ENCODE measurements at regions not wholly inside any gene's neighbourhood (a gene's known extent, or its start where the extent isn't known, plus 50 kb on each side); places are given as distances from the start of the nearest gene placed in this dataset.

DNA sequence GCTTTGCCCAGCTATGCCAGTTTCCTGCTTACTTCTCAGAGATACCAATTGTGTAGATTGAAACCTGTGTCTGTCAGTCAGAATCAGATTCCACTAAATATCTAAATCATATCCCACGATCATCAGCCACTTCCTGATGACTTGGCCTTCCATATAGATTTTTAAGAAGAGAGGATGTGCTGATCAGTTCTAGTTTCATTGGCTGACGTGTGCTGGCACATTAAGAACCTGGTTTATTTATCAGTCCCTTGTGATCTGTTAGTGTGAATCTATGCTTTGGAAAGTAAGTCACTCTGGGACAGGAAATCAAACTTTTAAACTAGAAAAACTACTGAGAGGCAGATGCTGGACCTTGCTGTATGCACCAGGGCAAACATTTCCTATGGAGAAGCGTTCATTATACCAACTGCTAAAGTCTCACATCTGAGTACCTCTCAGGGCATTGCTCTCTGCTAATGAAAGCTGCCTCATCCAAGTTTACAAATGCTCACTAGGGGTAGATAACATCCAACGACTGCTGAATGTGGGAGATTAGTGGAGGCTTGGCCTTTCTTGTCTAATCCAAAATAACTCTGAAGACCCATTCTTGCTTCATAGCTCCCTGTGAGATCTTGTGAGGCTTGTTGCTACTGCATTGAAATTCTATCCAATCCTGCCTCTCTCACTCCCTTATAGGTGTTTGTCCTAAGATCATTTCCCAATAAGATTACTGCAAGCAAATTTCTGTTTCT is 109.1 kb downstream of the ARL4A start:
- Mint-ChIP-seq H3K27ac (no peak overlapping the region), H3K4me1 (ENCODE audit: low read depth) (no peaks in the 10 kb centered on the region), H3K27me3 (no peaks in the 10 kb centered on the region)

DNA sequence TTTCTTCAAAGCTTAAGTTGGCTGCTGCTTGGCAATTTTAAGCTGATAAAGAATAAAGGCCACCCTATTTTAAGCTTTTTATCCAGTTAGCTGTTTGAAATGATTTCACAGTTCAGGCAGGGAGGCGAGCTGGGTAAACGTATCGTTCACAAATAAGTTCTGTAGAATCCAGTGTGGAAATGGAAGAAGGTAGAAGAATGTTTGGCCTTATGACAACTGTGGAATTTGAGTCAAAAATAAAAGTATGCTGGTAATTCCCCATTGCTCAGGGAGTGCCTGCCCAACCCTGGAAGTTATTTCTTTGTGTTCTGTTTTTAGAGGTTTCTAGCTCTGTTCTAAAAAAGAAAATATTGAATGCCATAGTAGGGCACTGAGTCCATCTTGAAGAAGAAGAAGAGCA is 113.1 kb downstream of the ARL4A start:
- Mint-ChIP-seq H3K9me3 (no peaks in the 10 kb centered on the region), H3K4me3 (no peak overlapping the region), H3K27ac (no peak overlapping the region), H3K27me3 (no peaks in the 10 kb centered on the region), H3K36me3 (ENCODE audit: low read depth) (no peaks in the 10 kb centered on the region), H3K4me1 (ENCODE audit: low read depth) (peaks cover 5% of the 10 kb centered on the region)
- intact Hi-C loops (cut with micrococcal nuclease): no loop called here

More for the DNA sequence above, 109.1 kb downstream of the ARL4A start:
- intact Hi-C loops (cut with micrococcal nuclease): no loop called here
- H3K9me3 Mint-ChIP-seq: peaks cover under 1% of the 10 kb centered on the region
- H3K4me3 Mint-ChIP-seq: no peak overlapping the region
- H3K36me3 Mint-ChIP-seq (ENCODE audit: low read depth): no peaks in the 10 kb centered on the region

DNA sequence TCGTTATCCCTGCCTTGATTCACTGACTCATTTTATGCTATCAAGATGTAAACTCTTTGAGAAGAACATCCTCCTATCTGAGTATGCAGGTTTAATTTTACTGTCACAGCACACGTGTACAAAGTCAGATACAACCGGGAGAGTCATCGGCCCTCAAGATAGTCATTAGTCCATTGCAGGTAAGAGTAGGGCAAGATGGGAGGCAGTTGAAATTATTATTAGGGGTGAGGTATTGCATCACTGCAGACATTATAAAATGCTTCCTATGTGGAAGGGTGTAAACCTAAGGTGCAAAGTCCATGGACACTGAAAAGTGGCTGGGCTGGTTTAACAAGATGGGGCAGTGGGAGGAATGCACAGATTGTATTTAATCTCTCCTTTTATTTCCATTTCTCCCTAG is 113.7 kb downstream of the ARL4A start:
- intact Hi-C loops (cut with micrococcal nuclease): no loop called here
- Mint-ChIP-seq H3K9me3 (no peaks in the 10 kb centered on the region), H3K4me3 (no peak overlapping the region), H3K36me3 (ENCODE audit: low read depth) (no peaks in the 10 kb centered on the region), H3K4me1 (ENCODE audit: low read depth) (peaks cover 5% of the 10 kb centered on the region), H3K27ac (no peak overlapping the region), H3K27me3 (no peaks in the 10 kb centered on the region)

DNA sequence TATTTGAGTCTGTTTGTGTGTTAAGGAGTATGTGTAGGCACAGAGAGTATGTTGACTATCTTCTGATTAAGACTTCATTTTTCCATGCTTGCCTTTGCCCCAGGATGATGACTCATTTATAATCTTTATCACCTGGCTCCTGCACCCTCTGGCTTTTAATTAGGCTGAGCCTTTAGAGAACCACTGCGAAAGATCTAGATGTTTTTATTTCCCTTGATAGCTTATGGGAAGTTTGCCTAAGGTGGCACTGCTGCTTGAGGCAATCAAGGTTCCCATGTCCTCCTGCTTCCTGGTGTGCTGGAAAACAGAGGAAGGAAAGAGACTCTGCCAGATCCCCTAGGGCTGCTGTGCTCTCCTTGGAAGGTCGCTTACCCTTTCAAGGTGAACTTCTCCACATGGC is 114.6 kb downstream of the ARL4A start:
- Mint-ChIP-seq H3K27ac (no peak overlapping the region), H3K4me1 (ENCODE audit: low read depth) (peaks cover 5% of the 10 kb centered on the region), H3K4me3 (no peak overlapping the region), H3K36me3 (ENCODE audit: low read depth) (no peaks in the 10 kb centered on the region), H3K9me3 (no peaks in the 10 kb centered on the region), H3K27me3 (no peaks in the 10 kb centered on the region)
- intact Hi-C loops (cut with micrococcal nuclease): no loop called here

DNA sequence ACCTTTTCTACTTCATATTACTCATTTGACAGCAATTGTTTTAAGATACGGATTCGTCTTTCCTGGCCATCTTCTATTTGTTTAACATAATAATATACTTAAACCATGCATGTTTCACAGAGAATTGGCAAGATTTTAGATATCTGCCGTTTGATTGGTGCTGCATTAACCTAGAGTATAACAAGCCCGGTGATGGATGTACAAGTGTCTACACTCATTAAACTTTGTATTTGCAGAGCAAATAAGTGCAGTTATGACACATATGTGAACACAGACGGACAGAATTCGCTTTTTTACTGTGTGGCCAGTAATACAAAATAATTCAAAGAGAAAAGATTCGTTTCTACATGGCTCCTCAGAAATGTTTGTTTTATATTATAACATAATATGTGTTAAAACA is 116.1 kb downstream of the ARL4A start:
- H3K36me3 Mint-ChIP-seq (ENCODE audit: low read depth): no peaks in the 10 kb centered on the region
- H3K4me1 Mint-ChIP-seq (ENCODE audit: low read depth): peaks cover 5% of the 10 kb centered on the region
- intact Hi-C loops (cut with micrococcal nuclease): no loop called here
- H3K9me3 Mint-ChIP-seq: no peaks in the 10 kb centered on the region
- H3K27ac Mint-ChIP-seq: no peak overlapping the region
- no peak overlapping the region for H3K4me3 Mint-ChIP-seq
- no peaks in the 10 kb centered on the region for H3K27me3 Mint-ChIP-seq

DNA sequence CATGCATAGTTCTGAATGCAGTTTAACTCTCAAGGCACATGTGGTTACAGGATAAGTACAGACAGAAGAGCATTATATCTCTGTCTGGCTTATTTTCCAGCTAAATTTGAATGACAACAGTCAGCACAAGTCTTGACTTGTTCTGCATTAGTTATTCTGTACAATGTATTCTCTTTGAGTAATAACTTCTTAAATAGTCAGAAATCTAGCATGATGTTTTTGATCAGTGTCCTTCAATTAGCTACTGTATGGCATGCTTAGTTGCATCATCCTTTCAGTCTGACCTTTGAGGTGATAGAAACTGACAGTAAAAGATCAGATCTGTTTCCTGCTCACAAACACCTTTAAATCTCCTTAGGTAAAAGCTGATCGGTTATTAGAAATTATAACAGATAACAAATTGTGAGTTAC is 118.1 kb downstream of the ARL4A start:
- H3K4me3 Mint-ChIP-seq: no peak overlapping the region
- no peaks in the 10 kb centered on the region for H3K27me3 Mint-ChIP-seq
- no peaks in the 10 kb centered on the region for H3K9me3 Mint-ChIP-seq
- peaks cover 5% of the 10 kb centered on the region for H3K4me1 Mint-ChIP-seq (ENCODE audit: low read depth)
- H3K27ac Mint-ChIP-seq: no peak overlapping the region
- H3K36me3 Mint-ChIP-seq (ENCODE audit: low read depth): no peaks in the 10 kb centered on the region
- intact Hi-C loops (cut with micrococcal nuclease): no loop called here

DNA sequence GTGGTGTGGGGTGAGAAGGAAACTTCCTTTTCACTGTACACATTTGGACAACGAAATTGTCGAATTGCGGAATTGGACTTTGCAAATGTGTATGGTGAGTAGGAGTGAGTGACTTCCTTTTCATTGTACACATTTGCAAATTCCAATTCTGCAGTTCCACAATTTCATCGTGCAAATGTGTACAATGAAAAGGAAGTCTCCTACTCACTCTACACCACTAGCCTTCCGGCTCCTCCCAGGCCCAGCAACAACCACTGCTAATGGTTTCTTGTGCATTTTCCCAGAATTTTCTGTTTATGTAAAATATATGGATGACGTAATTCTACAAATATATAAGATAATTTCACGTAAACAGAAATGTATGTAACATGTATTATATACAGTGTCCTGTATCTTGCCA is 118.5 kb downstream of the ARL4A start:
- H3K9me3 Mint-ChIP-seq: no peaks in the 10 kb centered on the region
- intact Hi-C loops (cut with micrococcal nuclease): no loop called here
- H3K27ac Mint-ChIP-seq: no peak overlapping the region
- H3K36me3 Mint-ChIP-seq (ENCODE audit: low read depth): no peaks in the 10 kb centered on the region
- H3K27me3 Mint-ChIP-seq: no peaks in the 10 kb centered on the region
- no peak overlapping the region for H3K4me3 Mint-ChIP-seq
- H3K4me1 Mint-ChIP-seq (ENCODE audit: low read depth): peaks cover 5% of the 10 kb centered on the region

DNA sequence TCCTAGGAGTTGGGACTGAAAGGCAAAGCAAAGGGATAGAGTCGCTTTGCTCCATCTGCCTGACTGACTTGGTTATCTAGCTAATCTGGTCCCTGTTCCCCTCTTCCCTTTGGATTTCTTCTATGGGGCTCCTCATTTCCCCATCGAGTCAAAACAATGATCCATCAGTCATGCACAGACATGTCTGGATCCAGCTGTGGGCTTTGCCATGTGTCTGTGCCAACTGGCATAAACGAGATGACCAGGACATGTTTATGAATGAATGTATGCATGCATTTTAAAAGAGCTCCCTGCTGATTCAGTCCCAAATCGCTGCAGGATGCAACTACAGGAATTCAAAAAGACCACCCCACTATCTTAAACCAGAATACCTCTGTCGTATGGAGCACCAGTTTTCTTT is 122.0 kb downstream of the ARL4A start:
- no peaks in the 10 kb centered on the region for H3K36me3 Mint-ChIP-seq (ENCODE audit: low read depth)
- no peaks in the 10 kb centered on the region for H3K27me3 Mint-ChIP-seq
- intact Hi-C loops (cut with micrococcal nuclease): no loop called here
- H3K27ac Mint-ChIP-seq: no peak overlapping the region
- no peak overlapping the region for H3K4me3 Mint-ChIP-seq
- H3K9me3 Mint-ChIP-seq: peaks cover 8% of the 10 kb centered on the region
- peaks cover 14% of the 10 kb centered on the region for H3K4me1 Mint-ChIP-seq (ENCODE audit: low read depth)

DNA sequence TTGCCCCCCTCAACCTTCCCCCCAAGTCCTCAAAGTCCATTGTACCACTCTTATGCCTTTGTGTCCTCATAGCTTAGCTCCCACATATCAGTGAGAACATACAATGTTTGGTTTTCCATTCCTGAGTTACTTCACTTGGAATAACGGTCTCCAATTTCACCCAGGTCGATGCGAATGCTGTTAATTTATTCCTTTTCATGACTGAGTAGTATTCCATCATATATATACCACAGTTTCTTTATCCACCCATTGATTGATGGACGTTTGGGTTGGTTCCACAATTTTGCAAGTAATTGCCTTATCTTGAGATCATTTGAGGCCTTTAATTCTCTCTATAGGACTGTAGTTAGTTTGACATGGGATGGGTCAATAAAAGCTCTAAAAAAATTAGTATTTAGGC is 124.7 kb downstream of the ARL4A start:
- Mint-ChIP-seq H3K27me3 (no peaks in the 10 kb centered on the region), H3K27ac (no peak overlapping the region)
- intact Hi-C loops (cut with micrococcal nuclease): loop anchor here (5.0 kb wide), 1 partner anchor 125 kb away; the partner anchor contains the start of gene ARL4A

DNA sequence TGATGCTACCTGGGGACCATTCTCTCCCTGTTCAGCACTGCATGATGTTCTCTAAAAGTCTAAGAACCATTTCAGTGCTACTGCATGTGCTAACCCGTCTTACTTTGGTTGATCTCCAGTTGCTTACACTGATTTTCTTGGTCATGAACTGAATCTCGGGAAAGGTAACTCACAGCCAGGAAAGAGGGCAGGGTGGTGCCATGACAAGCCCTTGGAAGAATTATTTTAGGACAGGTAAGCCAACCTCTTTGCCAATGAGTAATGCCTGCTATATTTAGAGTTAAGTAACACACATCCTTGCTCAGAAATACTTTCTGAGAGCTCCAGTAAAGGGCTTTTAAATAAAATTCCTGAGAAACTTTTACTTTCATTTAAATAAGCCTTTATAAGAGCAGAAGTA is 126.7 kb downstream of the ARL4A start:
- Mint-ChIP-seq H3K27me3 (no peaks in the 10 kb centered on the region), H3K27ac (no peak overlapping the region), H3K4me1 (ENCODE audit: low read depth) (peaks cover 19% of the 10 kb centered on the region), H3K4me3 (no peak overlapping the region), H3K9me3 (peaks cover 8% of the 10 kb centered on the region), H3K36me3 (ENCODE audit: low read depth) (no peaks in the 10 kb centered on the region)
- intact Hi-C loops (cut with micrococcal nuclease): loop anchor here (5.0 kb wide), 1 partner anchor 127 kb away; the partner anchor contains the start of gene ARL4A

More for the DNA sequence above, 124.7 kb downstream of the ARL4A start:
- Mint-ChIP-seq H3K9me3 (peaks cover 8% of the 10 kb centered on the region), H3K36me3 (ENCODE audit: low read depth) (no peaks in the 10 kb centered on the region), H3K4me1 (ENCODE audit: low read depth) (peaks cover 19% of the 10 kb centered on the region), H3K4me3 (no peak overlapping the region)

DNA sequence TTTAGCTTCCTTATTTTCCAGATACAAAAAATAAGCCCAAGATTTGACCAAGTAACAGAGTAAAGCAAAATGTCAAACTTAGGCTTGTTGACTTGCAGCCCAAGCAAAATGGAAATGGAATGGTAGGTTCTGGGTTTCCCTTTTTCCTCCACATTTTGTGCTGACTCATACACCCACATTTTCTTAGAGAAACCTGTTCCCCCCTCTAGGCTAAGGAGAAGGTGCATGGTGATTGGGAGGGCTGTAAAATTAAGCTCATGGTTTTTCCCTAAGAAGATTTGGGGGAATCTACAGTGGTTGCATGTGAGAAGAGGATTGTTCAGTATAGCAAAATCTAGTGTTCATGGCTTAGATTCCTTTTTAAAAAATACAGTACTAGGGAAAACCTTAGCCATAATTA is 127.4 kb downstream of the ARL4A start:
- peaks cover 19% of the 10 kb centered on the region for H3K4me1 Mint-ChIP-seq (ENCODE audit: low read depth)
- intact Hi-C loops (cut with micrococcal nuclease): loop anchor here (5.0 kb wide), 1 partner anchor 128 kb away; the partner anchor contains the start of gene ARL4A
- no peak overlapping the region for H3K4me3 Mint-ChIP-seq
- H3K27me3 Mint-ChIP-seq: no peaks in the 10 kb centered on the region
- H3K36me3 Mint-ChIP-seq (ENCODE audit: low read depth): no peaks in the 10 kb centered on the region
- H3K9me3 Mint-ChIP-seq: peaks cover 8% of the 10 kb centered on the region
- H3K27ac Mint-ChIP-seq: no peak overlapping the region

DNA sequence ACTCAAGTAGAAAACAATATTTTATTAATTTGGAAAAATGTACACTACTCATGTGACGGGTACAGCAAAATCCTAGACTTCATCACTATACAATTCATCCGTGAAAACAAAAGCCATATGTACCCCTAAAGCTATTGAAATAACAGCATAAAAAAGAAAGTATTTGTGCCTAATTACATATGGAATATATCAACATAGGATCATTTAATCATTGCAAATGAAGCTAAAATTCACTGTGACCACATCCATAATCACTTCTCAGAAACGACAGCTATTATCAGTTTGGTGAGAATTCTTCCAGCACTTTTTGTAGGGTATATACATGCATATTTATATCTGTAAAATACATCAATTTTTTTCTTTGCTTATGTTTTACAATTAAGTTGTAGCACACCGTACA is 128.0 kb downstream of the ARL4A start:
- intact Hi-C loops (cut with micrococcal nuclease): no loop called here
- Mint-ChIP-seq H3K27me3 (no peaks in the 10 kb centered on the region), H3K9me3 (peaks cover 8% of the 10 kb centered on the region), H3K36me3 (ENCODE audit: low read depth) (no peaks in the 10 kb centered on the region), H3K4me3 (no peak overlapping the region), H3K27ac (no peak overlapping the region), H3K4me1 (ENCODE audit: low read depth) (peaks cover 19% of the 10 kb centered on the region)

DNA sequence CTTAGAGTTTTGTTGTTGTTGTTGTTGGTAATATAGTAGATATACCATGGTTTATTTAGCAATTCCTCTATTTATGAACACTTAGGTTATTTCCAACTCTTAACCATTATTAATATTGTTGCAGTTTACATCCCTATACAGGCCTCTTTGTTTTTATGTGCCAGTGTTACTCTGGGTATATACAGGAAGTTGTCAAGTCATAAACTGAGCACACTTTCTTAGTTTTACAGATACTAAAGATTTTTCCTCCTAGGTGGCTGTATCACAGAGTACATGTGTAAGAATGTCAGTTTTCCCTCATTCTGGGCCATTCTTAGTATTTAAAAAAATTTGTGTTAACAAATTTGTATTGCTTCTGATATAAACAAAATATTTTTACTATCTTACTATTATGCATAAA is 128.4 kb downstream of the ARL4A start:
- Mint-ChIP-seq H3K9me3 (peaks cover 8% of the 10 kb centered on the region), H3K4me3 (no peak overlapping the region), H3K36me3 (ENCODE audit: low read depth) (no peaks in the 10 kb centered on the region), H3K27me3 (no peaks in the 10 kb centered on the region), H3K4me1 (ENCODE audit: low read depth) (peaks cover 19% of the 10 kb centered on the region), H3K27ac (no peak overlapping the region)
- intact Hi-C loops (cut with micrococcal nuclease): no loop called here

DNA sequence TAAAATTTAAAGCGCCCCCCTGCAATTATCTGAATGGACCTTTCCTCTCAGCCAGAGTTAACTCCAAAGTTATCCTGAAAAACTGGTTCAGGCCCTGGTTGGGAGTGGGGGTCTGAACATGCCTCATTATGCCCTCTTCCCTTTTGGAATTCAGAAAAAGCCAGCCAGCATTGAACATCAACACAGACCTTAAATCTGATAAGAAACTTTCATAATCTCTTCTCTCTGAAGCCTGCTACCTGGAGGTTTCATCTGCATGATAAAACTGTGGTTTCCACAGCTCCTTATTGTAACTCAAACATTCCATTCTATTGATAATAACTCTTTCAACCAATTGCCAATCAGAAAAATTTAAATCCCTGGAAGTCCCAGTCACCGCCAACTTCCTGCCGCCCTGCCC is 133.3 kb downstream of the ARL4A start:
- intact Hi-C loops (cut with micrococcal nuclease): no loop called here
- Mint-ChIP-seq H3K27ac (no peak overlapping the region), H3K4me1 (ENCODE audit: low read depth) (no peaks in the 10 kb centered on the region), H3K4me3 (no peak overlapping the region), H3K27me3 (no peaks in the 10 kb centered on the region), H3K36me3 (ENCODE audit: low read depth) (no peaks in the 10 kb centered on the region), H3K9me3 (no peaks in the 10 kb centered on the region)

DNA sequence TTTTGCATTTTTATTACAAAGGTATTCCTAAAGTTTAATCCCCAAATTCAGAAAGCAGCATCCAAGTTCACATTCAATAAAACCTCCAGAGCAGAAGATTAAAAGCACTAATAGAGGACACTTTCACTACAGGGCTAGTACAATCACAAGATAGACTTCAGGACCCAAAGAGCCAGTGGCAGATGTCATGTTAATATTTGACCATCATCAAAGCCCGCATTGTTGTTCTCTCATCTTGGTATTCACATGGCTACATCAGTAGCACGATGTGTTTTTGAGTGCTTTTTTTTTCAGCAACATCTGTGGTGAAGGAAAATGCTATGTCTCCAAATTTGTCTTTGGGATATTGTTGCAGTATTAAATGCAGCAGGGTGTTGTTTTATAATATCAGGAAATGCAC is 134.3 kb downstream of the ARL4A start:
- no peak overlapping the region for H3K4me3 Mint-ChIP-seq
- H3K36me3 Mint-ChIP-seq (ENCODE audit: low read depth): no peaks in the 10 kb centered on the region
- H3K4me1 Mint-ChIP-seq (ENCODE audit: low read depth): no peaks in the 10 kb centered on the region
- H3K9me3 Mint-ChIP-seq: no peaks in the 10 kb centered on the region
- no peak overlapping the region for H3K27ac Mint-ChIP-seq
- intact Hi-C loops (cut with micrococcal nuclease): no loop called here
- H3K27me3 Mint-ChIP-seq: no peaks in the 10 kb centered on the region

Measured in dendritic cell treated with granulocyte-macrophage colony-stimulating factor and Interleukin-4, amounts not matched to agents 40 ng/mL and 50 ng/mL, for 4 days (primary cell).